Nephron (organoid): ENCODE measurements at regions not wholly inside any gene's neighbourhood (a gene's known extent, or its start where the extent isn't known, plus 50 kb on each side); places are given as distances from the start of the nearest gene placed in this dataset.

Experiments used
- H3K27ac Mint-ChIP-seq, 3 experiments: 2 replicates each; pipeline ENCODE4 v1.8.0; 2020; ENCODE audit warnings: mixed read lengths in 3 of 3, mild to moderate bottlenecking in 2 of 3, moderate library complexity in 1 of 3
- H3K27me3 Mint-ChIP-seq: 2 replicates; pipeline ENCODE4 v1.8.0; 2021; ENCODE audit warnings: low read depth, mild to moderate bottlenecking, moderate library complexity, mixed read lengths
- H3K36me3 Mint-ChIP-seq: 2 replicates; pipeline ENCODE4 v1.8.0; 2020; ENCODE audit warnings: low read depth, mixed read lengths
- H3K4me1 Mint-ChIP-seq: 2 replicates; pipeline ENCODE4 v1.8.0; 2020; ENCODE audit warnings: mixed read lengths
- H3K4me3 Mint-ChIP-seq, 3 experiments: 2 replicates each; pipeline ENCODE4 v1.8.0; 2020; ENCODE audit warnings: mild to moderate bottlenecking in 3 of 3, mixed read lengths in 3 of 3, moderate library complexity in 2 of 3
- H3K9me3 Mint-ChIP-seq: 2 replicates; pipeline ENCODE4 v1.8.0; 2020; ENCODE audit warnings: mixed read lengths
- CTCF ChIP-seq, 3 experiments: fragments of 200-600 bp; sonication (generic); IDR thresholded peaks; one replicate each; pipeline ENCODE4 v1.5.0; 2021; ENCODE audit warnings: antibody characterized with exemption in 3 of 3; ENCODE audit not compliant: unreplicated experiment in 3 of 3

GRCh38 chr5:74262544-74263207 lies 377.9 kb downstream of the ENC1 start:
- Mint-ChIP-seq H3K9me3 (no peaks in the 10 kb centered on the region), H3K36me3 (no peaks in the 10 kb centered on the region), H3K27ac (peak overlapping the region; percentile 52 to 100 (median 94)), H3K4me1 (peaks cover 74% of the 10 kb centered on the region), H3K27me3 (peaks cover under 1% of the 10 kb centered on the region), H3K4me3 (no peak overlapping the region)
- TF ChIP-seq CTCF (IDR thresholded peaks at IDR 0.05; ENCODE audit: unreplicated experiment in 3 of 3), result no peak

- no peak overlapping the region for H3K4me3 Mint-ChIP-seq
- H3K27me3 Mint-ChIP-seq, result peaks cover 4% of the 10 kb centered on the region
- no peaks in the 10 kb centered on the region for H3K9me3 Mint-ChIP-seq
- peak overlapping the region; percentile 52 to 100 (median 94) for H3K27ac Mint-ChIP-seq
- H3K4me1 Mint-ChIP-seq, result peaks cover 74% of the 10 kb centered on the region
- TF ChIP-seq CTCF (IDR thresholded peaks at IDR 0.05; ENCODE audit: unreplicated experiment in 3 of 3), result no peak
- no peaks in the 10 kb centered on the region for H3K36me3 Mint-ChIP-seq
Observed at GRCh38 chr5:74261866-74262265, 378.7 kb downstream of the ENC1 start.

- Mint-ChIP-seq H3K36me3 (no peaks in the 10 kb centered on the region), H3K4me3 (no peak overlapping the region), H3K4me1 (peaks cover 77% of the 10 kb centered on the region), H3K27ac (peak overlapping the region; percentile 52 to 100 (median 94)), H3K27me3 (peaks cover 4% of the 10 kb centered on the region), H3K9me3 (no peaks in the 10 kb centered on the region)
- no peak for TF ChIP-seq CTCF (IDR thresholded peaks at IDR 0.05; ENCODE audit: unreplicated experiment in 3 of 3)
Observed at GRCh38 chr5:74261421-74261820, 379.1 kb downstream of the ENC1 start.

GRCh38 chr5:74259572-74259971 lies 381.0 kb downstream of the ENC1 start:
- Mint-ChIP-seq H3K36me3 (no peaks in the 10 kb centered on the region), H3K27me3 (peaks cover 4% of the 10 kb centered on the region), H3K4me3 (peak overlapping the region in 1 of 3 experiments; percentile 1), H3K9me3 (no peaks in the 10 kb centered on the region), H3K27ac (peak overlapping the region; percentile 87 to 100 (median 94)), H3K4me1 (peaks cover 88% of the 10 kb centered on the region)
- no peak for TF ChIP-seq CTCF (IDR thresholded peaks at IDR 0.05; ENCODE audit: unreplicated experiment in 3 of 3)

GRCh38 chr5:74258314-74258665 lies 382.2 kb downstream of the ENC1 start:
- Mint-ChIP-seq H3K4me1 (peaks cover 81% of the 10 kb centered on the region), H3K27me3 (peaks cover 4% of the 10 kb centered on the region), H3K27ac (peak overlapping the region; percentile 96 to 100 (median 98)), H3K9me3 (no peaks in the 10 kb centered on the region), H3K36me3 (no peaks in the 10 kb centered on the region), H3K4me3 (peak overlapping the region in 1 of 3 experiments; percentile 0)
- no peak for TF ChIP-seq CTCF (IDR thresholded peaks at IDR 0.05; ENCODE audit: unreplicated experiment in 3 of 3)
